HEK293 (cell line): ENCODE measurements at regions not wholly inside any gene's neighbourhood (a gene's known extent, or its start where the extent isn't known, plus 50 kb on each side); places are given as distances from the start of the nearest gene placed in this dataset.

ENCODE experiments used
- CTCF ChIA-PET: fragments of 350-600 bp; formaldehyde crosslinking; extraction: SDS; loops from one replicate; lab custom pipeline; 2021; ENCODE audit warnings: antibody characterized with exemption; lab: Yijun Ruan, JAX
- POLR2A ChIA-PET: fragments of 300-600 bp; formaldehyde crosslinking; extraction: SDS; loops from one replicate; lab custom pipeline; 2020; ENCODE audit warnings: antibody characterized with exemption, inconsistent platforms; lab: Yijun Ruan, JAX
- H3K27ac ChIP-seq: fragments of 200-500 bp; sonication (Bioruptor generic); 2 replicates; pipeline ENCODE4 v1.5.1; 2014; ENCODE audit warnings: low read depth, low read length, control low read depth, inconsistent platforms; ENCODE audit errors: extremely low read depth
- H3K36me3 ChIP-seq, 2 experiments: fragments of 200-500 bp in 1 of 2; sonication (Bioruptor generic) in 1 of 2; 1 replicate in 1 of 2; 2 replicates in 1 of 2; pipeline ENCODE4 v1.5.1; 2014 to 2017; ENCODE audit warnings: inconsistent platforms in 2 of 2, low read length in 2 of 2; ENCODE audit not compliant: control insufficient read depth in 2 of 2, insufficient read depth in 1 of 2
- H3K4me1 ChIP-seq: fragments of 200-500 bp; sonication (Bioruptor generic); 2 replicates; pipeline ENCODE4 v1.5.1; 2014; ENCODE audit warnings: mild to moderate bottlenecking, low read length, inconsistent platforms; ENCODE audit not compliant: control insufficient read depth, insufficient read depth
- H3K4me3 ChIP-seq: 2 replicates; pipeline ENCODE4 v1.5.1; 2011; ENCODE audit warnings: low read depth, mild to moderate bottlenecking, control low read depth, low read length, moderate library complexity
- H3K9me3 ChIP-seq: fragments of 200-500 bp; sonication (Bioruptor generic); 2 replicates; pipeline ENCODE4 v1.5.1; 2014; ENCODE audit warnings: low read depth, low read length, inconsistent platforms; ENCODE audit not compliant: control insufficient read depth, insufficient read depth
- BCL6B ChIP-seq: fragments of 450-650 bp; formaldehyde crosslinking; IDR thresholded peaks from 2 replicates; pipeline ENCODE4 v1.5.1; 2017; ENCODE audit warnings: missing biosample characterization, missing genetic modification characterization
- GLIS1 ChIP-seq: fragments of 450-650 bp; formaldehyde crosslinking; IDR thresholded peaks from 2 replicates; pipeline ENCODE4 v1.5.1; 2016; ENCODE audit warnings: missing biosample characterization, missing genetic modification characterization
- KLF9 ChIP-seq: fragments of 450-650 bp; formaldehyde crosslinking; IDR thresholded peaks from 2 replicates; pipeline ENCODE4 v1.5.1; 2016; ENCODE audit warnings: missing biosample characterization, missing genetic modification characterization, low read depth
- MYNN ChIP-seq: fragments of 450-650 bp; formaldehyde crosslinking; IDR thresholded peaks from 2 replicates; pipeline ENCODE4 v1.5.1; 2016; ENCODE audit warnings: missing biosample characterization, missing genetic modification characterization, borderline replicate concordance
- MZF1 ChIP-seq: fragments of 450-650 bp; formaldehyde crosslinking; IDR thresholded peaks from 2 replicates; pipeline ENCODE4 v1.5.1; 2017; ENCODE audit warnings: missing biosample characterization, missing genetic modification characterization, borderline replicate concordance
- ZNF157 ChIP-seq: fragments of 450-650 bp; formaldehyde crosslinking; IDR thresholded peaks from 2 replicates; pipeline ENCODE4 v1.5.1; 2016; ENCODE audit warnings: missing biosample characterization, missing genetic modification characterization
- ZNF174 ChIP-seq: fragments of 450-650 bp; formaldehyde crosslinking; IDR thresholded peaks from 2 replicates; pipeline ENCODE4 v1.5.0; 2017; ENCODE audit warnings: missing biosample characterization, mild to moderate bottlenecking, missing genetic modification characterization
- ZNF280D ChIP-seq: fragments of 450-650 bp; formaldehyde crosslinking; IDR thresholded peaks from 2 replicates; pipeline ENCODE4 v1.5.1; 2016; ENCODE audit warnings: missing biosample characterization, missing genetic modification characterization
- ZNF362 ChIP-seq: fragments of 450-650 bp; formaldehyde crosslinking; IDR thresholded peaks from 2 replicates; pipeline ENCODE4 v1.5.1; 2016; ENCODE audit warnings: missing biosample characterization, missing genetic modification characterization
- ZNF426 ChIP-seq: fragments of 450-650 bp; formaldehyde crosslinking; IDR thresholded peaks from 2 replicates; pipeline ENCODE4 v1.5.1; 2017; ENCODE audit warnings: missing biosample characterization, missing genetic modification characterization, mild to moderate bottlenecking, inconsistent platforms, moderate library complexity
- ZNF501 ChIP-seq: fragments of 450-650 bp; formaldehyde crosslinking; IDR thresholded peaks from 2 replicates; pipeline ENCODE4 v1.5.1; 2016; ENCODE audit warnings: missing biosample characterization, missing genetic modification characterization
- ZNF548 ChIP-seq: fragments of 450-650 bp; formaldehyde crosslinking; IDR thresholded peaks from 2 replicates; pipeline ENCODE4 v1.5.1; 2016; ENCODE audit warnings: missing biosample characterization, missing genetic modification characterization
- ZNF580 ChIP-seq: fragments of 450-650 bp; formaldehyde crosslinking; IDR thresholded peaks from 2 replicates; pipeline ENCODE4 v1.5.1; 2016; ENCODE audit warnings: missing biosample characterization, missing genetic modification characterization
- ZNF585B ChIP-seq: fragments of 450-650 bp; formaldehyde crosslinking; IDR thresholded peaks from 2 replicates; pipeline ENCODE4 v1.5.1; 2016; ENCODE audit warnings: missing biosample characterization, missing genetic modification characterization
- ZNF600 ChIP-seq: fragments of 450-650 bp; formaldehyde crosslinking; IDR thresholded peaks from 2 replicates; pipeline ENCODE4 v1.5.1; 2016; ENCODE audit warnings: missing biosample characterization, missing genetic modification characterization
- ZNF654 ChIP-seq: fragments of 450-650 bp; formaldehyde crosslinking; IDR thresholded peaks from 2 replicates; pipeline ENCODE4 v1.5.1; 2016; ENCODE audit warnings: low read depth, missing biosample characterization, missing genetic modification characterization
- ZNF843 ChIP-seq: fragments of 450-650 bp; formaldehyde crosslinking; IDR thresholded peaks from 2 replicates; pipeline ENCODE4 v1.5.1; 2016; ENCODE audit warnings: missing biosample characterization, missing genetic modification characterization
- ZSCAN16 ChIP-seq: fragments of 450-650 bp; formaldehyde crosslinking; IDR thresholded peaks from 2 replicates; pipeline ENCODE4 v1.5.1; 2016; ENCODE audit warnings: missing biosample characterization, missing genetic modification characterization
- ZSCAN30 ChIP-seq: fragments of 450-650 bp; IDR thresholded peaks from 2 replicates; pipeline ENCODE4 v1.5.1; 2018; ENCODE audit warnings: missing biosample characterization, mild to moderate bottlenecking, missing genetic modification characterization, moderate library complexity

- no peak for TF ChIP-seq ZNF362 (tag by site-specific recombination)
- TF ChIP-seq MYNN (tag by site-specific recombination): no peak
- TF ChIP-seq ZNF580 (tag by site-specific recombination): no peak
- TF ChIP-seq ZNF600 (tag by site-specific recombination): no peak
- TF ChIP-seq ZNF548 (tag by site-specific recombination): no peak
- TF ChIP-seq BCL6B (tag by site-specific recombination): peak; percentile 88
These were observed 70.8 kb upstream of the ZBTB20 start (continued) for GRCh38 chr3:115217678-115218451.

GRCh38 chr3:115218859-115219258, 71.8 kb upstream of the ZBTB20 start:
- ChIA-PET CTCF (interaction anchor here (0.6 to 3.0 kb wide), 11 partner anchors 19 to 600 kb away, joined by 3 to 29 read pairs (median 8); no protein-coding TSS in a partner anchor), POLR2A (no interaction called here)
- Histone ChIP-seq H3K9me3 (no peaks in the 10 kb centered on the region), H3K4me1 (no peaks in the 10 kb centered on the region), H3K36me3 (no peaks in the 10 kb centered on the region), H3K4me3 (no peak overlapping the region), H3K27ac (no peak overlapping the region)
- peak; percentile 58 for TF ChIP-seq GLIS1 (tag by site-specific recombination)
- no peak for TF ChIP-seq ZNF174 (tag by site-specific recombination)

- H3K9me3 ChIP-seq: no peaks in the 10 kb centered on the region
- no peaks in the 10 kb centered on the region for H3K36me3 ChIP-seq
- no peaks in the 10 kb centered on the region for H3K4me1 ChIP-seq
- no peak overlapping the region for H3K27ac ChIP-seq
- no peak overlapping the region for H3K4me3 ChIP-seq
- CTCF ChIA-PET: no interaction called here
- TF ChIP-seq ZNF501 (no peak), ZNF157 (tag by site-specific recombination) (no peak), ZNF843 (tag by site-specific recombination) (no peak), ZNF580 (tag by site-specific recombination) (no peak), ZNF654 (tag by site-specific recombination) (no peak), ZNF280D (tag by site-specific recombination) (no peak), KLF9 (no peak), MZF1 (tag by site-specific recombination) (no peak), ZSCAN30 (tag by site-specific recombination) (no peak), ZNF426 (no peak), ZSCAN16 (tag by site-specific recombination) (no peak), ZNF585B (tag by site-specific recombination) (no peak)
- POLR2A ChIA-PET: no interaction called here
These were observed 77.6 kb upstream of the ZBTB20 start for GRCh38 chr3:115224687-115225086.
